HG03097 (cell line): ENCODE measurements at regions not wholly inside any gene's neighbourhood (a gene's known extent, or its start where the extent isn't known, plus 50 kb on each side); places are given as distances from the start of the nearest gene placed in this dataset.

Experiments
- ATAC-seq: cut with Tn5 transposase; IDR thresholded peaks from one replicate; pipeline ENCODE4 v1.9.1; 2021; ENCODE audit not compliant: unreplicated experiment, low FRiP score

DNA sequence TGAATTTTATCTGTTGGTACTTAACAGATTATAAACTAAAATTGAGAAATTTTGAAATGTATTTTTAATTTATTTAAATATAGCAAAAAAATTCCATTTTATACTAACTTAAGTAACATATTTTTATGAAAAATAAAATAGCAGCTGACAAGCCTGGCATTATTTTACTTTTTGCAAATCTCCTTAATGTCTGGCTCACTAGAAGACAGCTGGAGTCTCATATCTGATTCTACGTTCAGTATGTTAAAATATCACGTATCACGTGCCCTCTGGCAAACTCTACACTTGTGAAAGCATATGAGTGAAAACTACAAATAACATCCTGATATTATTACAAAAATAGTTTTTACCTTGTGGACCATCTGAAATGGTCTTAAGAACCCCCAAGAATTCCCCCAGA, 513.2 kb upstream of the NBEA start:
- ATAC-seq, result no peak

DNA sequence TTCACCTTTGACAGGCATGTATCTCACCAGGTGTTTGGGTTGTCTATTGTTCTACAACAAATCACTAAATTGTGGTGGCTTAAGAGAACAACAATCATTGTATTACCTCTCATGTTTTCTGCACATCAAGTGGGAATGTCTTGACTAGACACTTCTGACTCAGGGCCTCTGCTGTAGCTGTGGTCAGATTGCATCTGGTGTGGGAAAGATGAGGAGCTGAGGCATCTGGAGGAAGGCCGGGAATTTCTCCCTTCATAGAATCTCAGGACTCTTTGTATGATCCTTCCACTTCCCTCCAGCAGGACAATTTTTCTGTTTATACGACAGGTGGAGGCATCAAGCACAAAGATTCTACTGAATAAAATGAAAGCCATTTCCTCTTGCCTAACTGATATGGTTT, 511.8 kb upstream of the NBEA start:
- no peak for ATAC-seq

DNA sequence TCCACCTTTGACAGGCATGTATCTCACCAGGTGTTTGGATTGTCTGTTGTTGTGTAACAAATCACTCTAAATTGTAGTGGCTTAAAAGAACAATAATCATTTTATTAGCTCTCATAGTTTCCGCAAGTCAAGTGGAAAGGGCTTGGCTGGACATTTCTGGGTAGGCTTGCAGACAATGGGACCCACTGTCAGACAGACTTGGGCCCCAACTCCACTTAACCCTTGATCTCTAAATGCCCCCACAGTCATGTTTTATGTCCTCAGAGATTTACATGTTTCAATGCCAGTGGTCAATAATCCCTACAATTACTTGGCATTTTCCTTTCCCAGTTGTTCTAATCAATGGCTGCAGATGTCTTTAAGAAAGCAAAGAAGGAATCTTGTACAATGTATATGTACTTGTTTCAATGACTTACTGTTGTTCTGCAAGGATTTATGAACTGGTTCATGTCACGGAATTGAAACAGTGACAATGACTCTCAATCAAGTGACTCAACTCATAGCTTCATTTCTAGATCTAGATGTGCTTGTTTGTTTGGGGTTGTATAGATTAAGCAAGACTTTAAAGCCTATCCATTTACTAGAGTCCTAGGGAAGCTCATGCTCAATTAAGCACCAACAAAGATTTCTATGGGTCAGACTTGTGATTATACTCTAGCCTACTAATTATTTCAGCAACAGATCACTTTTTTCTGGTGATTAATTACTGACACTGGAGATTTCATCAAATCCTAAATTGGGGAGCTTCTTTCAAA, 510.1 kb upstream of the NBEA start:
- ATAC-seq, result no peak

DNA sequence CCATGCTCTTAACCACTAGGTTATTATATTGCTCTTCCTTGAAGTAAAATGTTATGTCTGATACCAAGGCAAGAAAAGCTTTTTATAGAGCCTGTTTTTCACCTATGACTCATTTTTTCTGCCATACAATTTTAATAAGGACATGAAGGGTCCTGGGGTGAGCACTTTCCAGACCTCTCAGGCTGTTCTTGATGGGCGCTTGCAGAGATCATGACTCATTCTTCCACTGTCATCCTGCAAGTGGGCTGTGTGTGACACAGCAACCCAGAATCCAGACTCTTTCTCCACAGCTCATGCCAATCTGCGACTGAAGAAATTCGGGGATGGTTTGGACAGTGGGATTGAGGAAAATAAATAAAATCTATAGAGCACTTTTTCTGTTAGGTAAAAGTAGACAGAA, 506.7 kb upstream of the NBEA start:
- no peak for ATAC-seq

DNA sequence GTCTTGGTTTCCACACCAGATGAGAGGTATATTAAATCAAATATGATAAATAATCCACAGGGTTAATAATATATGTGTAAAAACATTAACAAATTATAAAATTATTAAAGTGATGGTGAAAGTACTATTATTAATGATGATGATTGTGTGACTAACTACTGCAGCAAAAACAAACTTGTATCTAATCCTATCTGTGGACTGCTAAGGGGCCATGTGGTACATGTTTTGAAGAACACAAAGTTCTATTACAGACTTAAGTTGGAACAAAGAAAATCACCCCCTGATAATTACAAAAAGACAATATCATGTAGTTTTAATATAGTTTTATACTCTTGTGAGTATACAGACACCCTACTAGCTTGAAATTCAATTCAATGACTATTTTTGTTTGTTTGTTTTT, 504.2 kb upstream of the NBEA start:
- no peak for ATAC-seq

DNA sequence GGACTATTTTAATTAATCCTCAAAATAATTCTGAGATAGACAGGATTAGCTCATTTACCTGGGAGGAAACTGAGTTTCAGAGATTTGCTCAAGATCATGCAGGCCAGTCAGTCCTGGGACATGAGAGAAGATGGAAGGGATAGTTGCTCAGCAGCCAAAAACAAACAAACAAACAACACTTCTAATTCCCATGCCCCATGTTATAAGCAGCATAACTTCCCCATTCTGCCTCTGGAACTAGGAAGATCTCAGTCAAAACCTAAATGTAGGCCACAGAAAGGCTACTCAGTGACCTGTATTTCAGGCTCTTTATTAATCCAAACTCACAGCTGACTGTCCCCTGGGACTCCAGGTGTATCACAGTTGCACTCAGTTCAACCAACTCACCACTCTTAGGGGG, 489.2 kb upstream of the NBEA start:
- no peak for ATAC-seq

DNA sequence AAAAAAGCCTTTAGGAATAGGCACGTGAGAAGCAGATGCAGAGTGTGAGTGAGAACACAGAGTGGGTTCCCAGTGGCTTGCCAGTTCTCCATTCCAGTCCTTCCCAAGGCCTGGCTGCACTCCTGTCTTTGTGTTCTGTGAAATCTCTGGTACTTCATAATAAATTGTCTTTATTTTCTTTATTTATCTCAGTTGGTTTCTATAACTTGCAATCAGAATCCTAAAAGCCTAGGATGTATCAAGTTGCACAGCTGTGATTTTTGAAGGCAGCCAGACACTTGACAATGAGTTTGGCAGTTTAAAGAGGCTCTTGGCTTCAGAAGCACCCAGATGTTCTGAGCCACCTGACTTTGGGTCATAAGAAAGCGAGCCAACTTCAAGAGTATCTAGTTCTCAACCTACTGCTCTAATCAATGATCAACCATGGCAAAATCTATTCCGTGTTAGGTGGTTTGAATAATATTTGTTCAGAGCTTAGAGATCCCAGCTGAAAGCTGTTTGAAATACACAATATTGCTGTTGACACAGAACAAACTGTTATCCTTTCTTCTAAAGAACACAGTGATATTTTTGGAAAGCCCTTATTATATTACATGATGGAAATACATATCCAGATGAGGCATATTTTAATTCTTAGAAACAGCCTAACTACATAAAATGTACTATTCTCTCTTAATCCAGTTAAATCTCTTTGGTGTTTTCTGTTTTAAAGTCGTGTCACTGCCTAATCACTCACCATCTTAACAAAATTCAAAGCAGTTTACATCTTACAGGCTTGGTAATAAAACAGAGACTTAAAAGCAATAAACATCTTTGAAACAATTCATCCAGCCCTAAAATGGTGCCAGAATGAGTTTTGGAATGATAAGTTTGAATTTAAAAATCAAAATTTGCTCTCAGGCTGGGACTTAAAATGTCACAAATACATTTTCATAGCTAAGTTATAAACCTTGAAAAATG, 483.0 kb upstream of the NBEA start:
- ATAC-seq, result no peak

DNA sequence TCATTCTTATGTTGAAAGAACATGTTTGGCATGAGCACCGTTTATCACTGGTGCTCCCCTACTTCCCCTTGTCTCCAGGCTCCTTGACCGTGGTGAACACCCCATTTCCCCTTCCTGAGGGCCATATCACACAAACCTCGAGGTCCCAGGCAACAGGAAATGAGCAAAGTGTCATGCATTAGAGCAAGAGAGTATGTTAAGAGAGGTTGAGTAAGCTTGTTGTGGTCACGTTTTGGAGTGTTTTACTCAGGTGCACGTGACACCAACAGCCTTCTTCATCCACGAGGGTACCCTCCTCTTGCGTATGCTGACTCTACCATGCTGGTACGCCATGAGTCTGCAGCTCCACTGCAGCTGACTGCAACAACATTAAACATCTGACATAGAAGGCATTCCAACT, 482.2 kb upstream of the NBEA start:
- no peak for ATAC-seq

DNA sequence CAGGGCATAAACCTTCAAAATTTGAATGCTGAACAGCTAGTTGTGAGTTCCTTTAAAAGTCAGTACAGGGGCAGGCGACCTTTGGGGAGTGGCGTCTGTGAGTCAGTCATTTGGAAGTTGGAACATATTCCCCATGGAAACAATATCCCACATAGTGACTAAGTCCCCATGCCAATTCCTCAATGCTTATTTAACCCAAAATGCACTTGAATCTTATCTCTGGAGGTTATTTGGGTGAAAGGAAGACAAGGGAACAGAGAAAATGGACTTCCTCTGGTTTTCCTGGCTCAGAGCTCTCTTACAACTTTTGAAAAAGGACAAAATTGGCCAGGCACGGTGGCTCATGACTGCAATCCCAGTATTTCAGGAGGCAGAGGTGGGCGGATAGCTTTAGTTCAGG, 479.2 kb upstream of the NBEA start:
- no peak for ATAC-seq

GRCh38 chr13:34464011-34464410, 478.1 kb upstream of the NBEA start:
- ATAC-seq, result no peak

DNA sequence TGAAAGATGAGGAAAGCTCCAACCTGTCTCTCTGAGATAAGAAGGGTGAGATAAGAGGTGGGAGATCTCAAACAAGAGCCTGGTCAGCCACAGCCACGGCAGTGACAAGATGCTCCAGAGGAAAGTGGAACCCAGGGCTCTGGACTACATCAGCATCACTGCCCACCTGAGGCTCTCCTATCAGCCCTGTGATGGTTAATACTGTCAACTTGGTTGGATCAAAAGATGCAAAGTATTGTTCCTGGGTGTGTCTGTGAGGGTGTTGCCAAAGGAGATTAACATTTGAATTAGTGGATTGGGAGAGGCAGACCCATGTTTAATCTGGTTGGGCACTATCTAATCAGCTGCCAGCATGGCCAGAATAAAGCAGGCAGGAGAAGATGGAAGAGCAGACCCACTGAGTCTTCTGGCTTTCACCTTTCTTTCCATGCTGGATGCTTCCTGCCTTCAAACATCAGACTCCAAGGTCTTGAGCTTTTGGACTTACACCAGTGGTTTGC, 476.6 kb upstream of the NBEA start:
- no peak for ATAC-seq

DNA sequence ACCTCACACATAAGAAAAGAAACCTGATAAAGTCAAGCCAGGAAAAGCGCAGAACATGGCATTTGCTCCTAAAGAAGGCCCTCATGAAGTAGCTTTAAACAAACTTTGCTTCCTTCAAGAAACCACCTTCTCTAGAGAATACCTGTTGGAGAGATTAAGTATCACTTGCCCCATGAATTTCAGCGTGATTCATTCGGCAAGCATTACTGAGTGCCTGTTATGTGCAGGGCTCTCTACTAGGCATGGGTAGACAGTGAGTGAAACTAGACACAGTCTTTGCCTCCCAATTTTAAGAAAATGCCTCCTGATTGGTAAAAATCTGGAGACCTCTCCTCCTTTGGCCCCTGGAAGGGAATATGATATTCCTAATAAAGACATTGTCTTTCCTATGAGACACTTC, 475.8 kb upstream of the NBEA start:
- no peak for ATAC-seq

DNA sequence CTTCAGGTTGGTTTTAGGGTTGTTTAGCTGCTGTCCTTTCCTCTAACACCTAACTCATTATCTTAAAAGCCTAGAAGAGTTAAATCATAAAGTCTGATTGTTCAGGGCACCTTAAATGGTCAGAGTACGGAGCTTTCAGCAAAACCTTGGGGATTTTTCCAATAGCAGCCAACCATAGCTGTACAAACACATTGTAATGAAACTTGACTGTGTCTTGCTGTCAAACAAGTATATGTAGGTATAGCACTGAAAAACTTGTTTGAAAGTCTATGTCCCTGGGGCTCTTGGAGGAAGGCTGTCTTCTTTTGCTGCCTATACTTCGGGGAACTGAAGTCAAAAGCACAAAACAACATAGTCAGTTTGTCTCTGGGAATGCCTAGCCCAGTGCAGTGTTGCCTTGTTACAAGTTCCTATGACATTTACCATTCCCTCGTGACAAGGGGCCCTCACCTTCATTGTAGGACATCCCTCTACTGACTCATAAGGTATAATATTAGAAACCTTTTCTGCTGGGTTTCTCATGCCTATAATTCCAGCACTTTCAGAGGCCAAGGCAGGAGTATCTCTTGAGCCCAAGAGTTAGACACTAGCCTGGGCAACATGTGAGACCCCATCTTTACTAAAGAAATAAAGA, 474.5 kb upstream of the NBEA start:
- ATAC-seq, result no peak

DNA sequence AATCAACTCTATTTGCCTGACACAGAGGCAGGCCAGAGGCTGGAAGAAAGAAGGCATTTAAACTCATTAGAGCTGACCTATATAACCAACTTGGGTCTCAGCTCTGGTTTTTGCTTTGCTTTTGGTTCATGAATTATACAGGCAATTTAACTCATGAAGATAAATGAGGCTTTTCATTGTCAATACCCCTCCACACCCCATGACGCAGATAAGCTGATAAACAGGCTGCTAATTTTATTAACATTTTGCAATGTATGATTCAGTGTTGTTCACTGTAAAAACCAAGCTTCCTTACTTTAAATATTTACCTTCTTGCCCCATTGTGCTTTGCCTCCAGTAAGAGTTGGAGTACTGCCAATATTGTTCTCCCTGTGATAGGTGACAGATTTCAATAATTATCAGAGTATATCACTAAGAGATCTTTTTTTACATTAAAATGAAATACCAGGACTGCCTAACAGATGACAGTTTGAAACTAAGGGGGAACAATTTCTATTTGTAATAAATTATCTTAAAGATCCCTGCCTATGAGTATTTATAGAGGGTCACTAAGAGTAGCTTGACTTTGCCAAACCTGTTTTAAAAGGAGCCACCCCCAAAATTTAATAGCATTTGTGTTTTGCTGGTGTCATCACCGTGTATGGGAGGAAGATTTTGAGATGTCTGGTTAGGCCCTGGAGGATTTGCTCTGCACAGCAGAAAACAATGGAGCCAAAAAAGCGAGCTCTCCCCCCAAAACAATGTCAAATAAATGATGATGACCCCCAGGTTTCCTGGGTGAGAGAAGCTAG, 472.7 kb upstream of the NBEA start:
- no peak for ATAC-seq

DNA sequence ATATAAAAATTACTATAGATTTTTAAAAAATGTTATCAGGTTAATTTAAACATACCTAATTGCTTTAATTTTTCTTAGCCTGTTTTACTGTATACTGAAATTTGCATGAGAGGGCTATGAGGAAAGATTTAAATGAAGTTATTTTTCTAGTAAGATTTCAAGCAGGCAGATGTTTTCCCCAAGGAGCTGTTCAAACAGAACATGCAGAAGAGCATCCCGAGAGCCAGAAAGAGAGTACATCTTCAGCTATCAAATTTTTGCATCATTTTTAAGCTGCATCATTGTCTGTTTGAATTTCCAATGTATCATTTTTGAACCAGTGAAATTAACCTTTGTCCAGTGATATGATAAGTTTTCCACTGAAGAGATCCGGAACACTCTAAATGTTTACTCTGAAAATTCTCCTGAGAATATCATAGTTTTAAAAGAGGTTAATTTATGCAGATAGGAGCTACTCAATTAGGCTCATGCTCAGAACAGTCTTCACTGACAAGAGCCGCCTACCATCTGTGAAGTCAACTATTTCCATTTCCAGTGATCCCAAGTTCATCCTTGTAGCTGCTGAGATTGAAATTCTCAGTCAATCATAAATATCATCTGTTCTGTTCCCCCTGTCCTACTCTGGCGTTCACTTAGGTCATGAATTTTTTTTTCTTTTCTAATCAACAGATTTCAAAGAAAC, 467.7 kb upstream of the NBEA start:
- no peak for ATAC-seq

- ATAC-seq, result no peak
Observed at GRCh38 chr13:34478376-34478775, 463.7 kb upstream of the NBEA start.

DNA sequence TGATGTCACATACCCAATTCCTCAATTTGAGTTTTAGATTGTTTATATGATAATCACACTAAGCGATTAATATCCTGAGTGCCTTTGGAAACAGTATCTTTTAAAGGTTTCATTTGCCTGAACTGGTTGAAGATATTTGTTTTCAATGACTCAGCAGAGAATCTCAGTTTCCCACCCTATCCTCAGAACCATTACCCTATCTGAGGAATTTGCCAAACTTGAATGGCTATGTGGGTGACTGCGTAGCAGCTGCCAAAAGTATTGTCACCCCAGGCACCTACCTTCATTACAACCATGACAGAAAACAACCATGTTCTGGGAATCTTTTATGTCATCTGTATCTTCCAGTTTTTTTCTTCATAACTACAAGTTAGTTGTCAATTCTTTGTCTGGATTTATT, 440.1 kb upstream of the NBEA start:
- ATAC-seq, result no peak

DNA sequence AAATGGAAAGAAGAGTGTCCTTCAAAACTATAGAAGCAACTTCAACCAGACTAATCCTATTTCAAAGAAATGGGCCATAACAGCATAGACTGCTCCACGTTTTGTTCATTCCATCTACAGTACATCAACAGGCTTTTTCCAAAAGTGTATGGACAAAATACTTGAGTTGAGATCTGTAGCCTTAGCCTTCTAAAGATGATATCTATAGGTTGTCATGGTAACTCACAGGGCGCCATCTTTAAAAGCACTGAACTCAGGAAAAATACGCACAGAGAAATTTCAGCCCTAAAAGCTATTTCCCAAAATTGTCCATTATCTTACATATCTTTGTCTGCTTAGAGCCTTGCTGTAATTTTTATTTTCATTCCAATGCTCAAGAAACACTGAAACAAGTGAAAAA, 439.4 kb upstream of the NBEA start:
- no peak for ATAC-seq

GRCh38 chr13:34506796-34507195, 435.3 kb upstream of the NBEA start:
- no peak for ATAC-seq

DNA sequence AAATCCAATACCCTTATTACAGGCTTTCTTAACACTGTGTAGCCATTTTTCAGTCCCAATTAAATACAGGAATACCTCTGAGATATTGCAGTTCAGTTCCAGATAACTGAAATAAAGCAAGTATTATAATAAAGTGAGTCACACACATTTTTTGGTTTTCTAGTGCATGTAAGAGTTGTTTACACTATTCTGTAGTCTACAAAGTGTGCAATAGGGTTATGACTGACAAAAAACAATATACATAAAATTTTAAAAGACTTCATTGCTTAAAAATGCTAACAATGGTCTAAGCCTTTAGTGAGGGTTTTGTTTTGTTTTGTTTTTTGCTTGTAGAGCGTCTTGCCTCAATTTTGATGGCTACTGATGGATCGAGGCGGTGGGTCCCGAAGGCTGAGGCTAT, 434.4 kb upstream of the NBEA start:
- no peak for ATAC-seq
